GM23338 (cell line): ENCODE measurements at regions not wholly inside any gene's neighbourhood (a gene's known extent, or its start where the extent isn't known, plus 50 kb on each side); places are given as distances from the start of the nearest gene placed in this dataset.

ENCODE experiments used
- ATAC-seq: fragments of 200-7000 bp; cut with Tn5 transposase; 3 replicates; pipeline ENCODE4 v1.9.1; 2020
- DNase-seq: peaks from one replicate; pipeline ENCODE4 v3.0.0-alpha.2; 2015; ENCODE audit warnings: low spot score
- H2AFZ ChIP-seq: fragments of 200-600 bp; sonication (generic); 2 replicates; pipeline ENCODE4 v1.8.0; 2016; ENCODE audit warnings: antibody characterized with exemption, mild to moderate bottlenecking, moderate library complexity
- H3F3A ChIP-seq: fragments of 200-600 bp; sonication (generic); replicated peaks from 2 replicates; pipeline ENCODE4 v1.8.0; 2017; ENCODE audit warnings: antibody characterized with exemption, mixed run types, low read depth
- H3K27ac ChIP-seq: fragments of 200-600 bp; sonication (generic); 2 replicates; pipeline ENCODE4 v1.6.1; 2016; ENCODE audit warnings: low read depth
- H3K27me3 ChIP-seq: fragments of 200-600 bp; sonication (generic); 2 replicates; pipeline ENCODE4 v1.8.0; 2016; ENCODE audit warnings: mild to moderate bottlenecking, mixed run types, moderate library complexity; ENCODE audit not compliant: insufficient read depth
- H3K36me3 ChIP-seq: fragments of 200-600 bp; sonication (generic); 2 replicates; pipeline ENCODE4 v1.8.0; 2016; ENCODE audit warnings: mild to moderate bottlenecking; ENCODE audit not compliant: insufficient read depth
- H3K4me1 ChIP-seq: fragments of 200-600 bp; sonication (generic); 2 replicates; pipeline ENCODE4 v1.8.0; 2016; ENCODE audit warnings: mild to moderate bottlenecking, moderate library complexity; ENCODE audit not compliant: insufficient read depth
- H3K4me2 ChIP-seq: fragments of 200-600 bp; sonication (generic); 2 replicates; pipeline ENCODE4 v1.7.1; 2017; ENCODE audit warnings: mixed run types
- H3K4me3 ChIP-seq: fragments of 200-600 bp; sonication (generic); 2 replicates; pipeline ENCODE4 v1.6.1; 2016; ENCODE audit warnings: mixed run types
- H3K79me2 ChIP-seq: fragments of 200-600 bp; sonication (generic); replicated peaks from 2 replicates; pipeline ENCODE4 v1.8.0; 2017; ENCODE audit warnings: mild to moderate bottlenecking; ENCODE audit not compliant: insufficient read depth
- H3K9me2 ChIP-seq: fragments of 200-600 bp; sonication (generic); 2 replicates; pipeline ENCODE4 v1.8.0; 2017; ENCODE audit not compliant: insufficient read depth
- H4K20me1 ChIP-seq: fragments of 200-600 bp; sonication (generic); replicated peaks from 2 replicates; pipeline ENCODE4 v1.8.0; 2017; ENCODE audit warnings: mild to moderate bottlenecking; ENCODE audit not compliant: insufficient read depth
- H3K27ac Mint-ChIP-seq: 2 replicates; pipeline ENCODE4 v1.8.0; 2020; ENCODE audit warnings: inconsistent platforms, mild to moderate bottlenecking, moderate library complexity, mixed read lengths
- H3K27me3 Mint-ChIP-seq: 3 replicates; pipeline ENCODE4 v1.8.0; 2022; ENCODE audit warnings: low read depth, mild to moderate bottlenecking, moderate library complexity, mixed read lengths, inconsistent platforms; ENCODE audit not compliant: insufficient read depth, poor library complexity
- H3K36me3 Mint-ChIP-seq: 3 replicates; pipeline ENCODE4 v1.8.0; 2021; ENCODE audit warnings: low read depth, mild to moderate bottlenecking, inconsistent platforms, moderate library complexity, mixed read lengths
- H3K4me1 Mint-ChIP-seq: 3 replicates; pipeline ENCODE4 v1.8.0; 2020; ENCODE audit warnings: mild to moderate bottlenecking, inconsistent platforms, mixed read lengths
- H3K4me3 Mint-ChIP-seq: 3 replicates; pipeline ENCODE4 v1.8.0; 2021; ENCODE audit warnings: moderate library complexity, mild to moderate bottlenecking, inconsistent platforms, mixed read lengths
- H3K9me3 Mint-ChIP-seq: 3 replicates; pipeline ENCODE4 v1.8.0; 2020; ENCODE audit warnings: moderate library complexity, mild to moderate bottlenecking, inconsistent platforms, mixed read lengths
- CREB1 ChIP-seq: fragments of 250-450 bp; sonication (Bioruptor Pico); IDR thresholded peaks from 2 replicates; pipeline ENCODE4 v1.5.0; 2020; ENCODE audit warnings: low read depth, mild to moderate bottlenecking, moderate library complexity
- EZH2 ChIP-seq: fragments of 200-600 bp; sonication (generic); IDR thresholded peaks from one replicate; pipeline ENCODE4 v1.8.0; 2017; ENCODE audit warnings: antibody characterized with exemption, mild to moderate bottlenecking, low read depth; ENCODE audit not compliant: unreplicated experiment
- NANOG ChIP-seq: IDR thresholded peaks from 2 replicates; pipeline ENCODE4 v1.6.1; 2016; ENCODE audit warnings: antibody characterized with exemption, borderline replicate concordance
- POLR2AphosphoS5 ChIP-seq: IDR thresholded peaks from 2 replicates; pipeline ENCODE4 v1.6.1; 2016; ENCODE audit warnings: antibody characterized with exemption, low read depth
- REST ChIP-seq: IDR thresholded peaks from one replicate; pipeline ENCODE4 v1.6.1; 2018; ENCODE audit warnings: antibody characterized with exemption; ENCODE audit not compliant: unreplicated experiment
- ZNF331 ChIP-seq: fragments of 250-450 bp; sonication (Bioruptor Pico); IDR thresholded peaks from 2 replicates; pipeline ENCODE4 v1.5.0; 2020; ENCODE audit warnings: low read depth, mild to moderate bottlenecking, moderate library complexity
- ZNF462 ChIP-seq: fragments of 250-450 bp; sonication (Bioruptor Pico); IDR thresholded peaks from 2 replicates; pipeline ENCODE4 v1.5.0; 2020; ENCODE audit warnings: mild to moderate bottlenecking, moderate library complexity

- TF ChIP-seq ZNF462 (CRISPR knock-in tag): no peak
- TF ChIP-seq NANOG: no peak
- no peak for TF ChIP-seq POLR2AphosphoS5
- TF ChIP-seq EZH2: no peak
- TF ChIP-seq ZNF331: no peak
- no peak for TF ChIP-seq REST
Observed at GRCh38 chr12:42704810-42705401, 115.4 kb upstream of the PRICKLE1 start (continued).

GRCh38 chr12:42704340-42704739 is 114.8 kb upstream of the PRICKLE1 start:
- no peaks in the 10 kb centered on the region for H3K4me1 Mint-ChIP-seq
- H3K9me3 Mint-ChIP-seq: no peaks in the 10 kb centered on the region
- 0 out of 2 replicates have a peak, but pooled peaks cover 8% of the 10 kb centered on the region for H3K9me2 ChIP-seq
- no peak for ATAC-seq
- H3K27me3 ChIP-seq: no peaks in the 10 kb centered on the region
- no peak overlapping the region for H3K27ac Mint-ChIP-seq
- no peak overlapping the region for H2AFZ ChIP-seq
- no peak overlapping the region for H3K4me2 ChIP-seq
- H3K4me3 Mint-ChIP-seq: no peak overlapping the region
- no peak for DNase-seq
- no peak overlapping the region for H3K4me3 ChIP-seq
- no peaks in the 10 kb centered on the region for H3K27me3 Mint-ChIP-seq
- no peaks in the 10 kb centered on the region for H4K20me1 ChIP-seq
- H3F3A ChIP-seq: no peaks in the 10 kb centered on the region
- H3K36me3 ChIP-seq: no peaks in the 10 kb centered on the region
- H3K79me2 ChIP-seq: no peaks in the 10 kb centered on the region
- H3K27ac ChIP-seq: no peak overlapping the region
- H3K36me3 Mint-ChIP-seq: peaks cover 1% of the 10 kb centered on the region; the same call in 1 of the 3 replicates
- H3K4me1 ChIP-seq: no peaks in the 10 kb centered on the region
- no peak for TF ChIP-seq CREB1
